HUDEP-2 (cell line): ENCODE measurements at regions not wholly inside any gene's neighbourhood (a gene's known extent, or its start where the extent isn't known, plus 50 kb on each side); places are given as distances from the start of the nearest gene placed in this dataset.

ENCODE experiments used
- DNase-seq, 76 experiments: peaks; one replicate each; lab custom pipeline; 2025; ENCODE audit not compliant: unreplicated experiment in 76 of 76; lab: John Stamatoyannopoulos, UW

GRCh38 chr2:57954020-57954419 is 92.6 kb upstream of the VRK2 start:
- no peak for DNase-seq

- DNase-seq: no peak
Observed at GRCh38 chr2:57957238-57957637, 89.4 kb upstream of the VRK2 start.

DNA sequence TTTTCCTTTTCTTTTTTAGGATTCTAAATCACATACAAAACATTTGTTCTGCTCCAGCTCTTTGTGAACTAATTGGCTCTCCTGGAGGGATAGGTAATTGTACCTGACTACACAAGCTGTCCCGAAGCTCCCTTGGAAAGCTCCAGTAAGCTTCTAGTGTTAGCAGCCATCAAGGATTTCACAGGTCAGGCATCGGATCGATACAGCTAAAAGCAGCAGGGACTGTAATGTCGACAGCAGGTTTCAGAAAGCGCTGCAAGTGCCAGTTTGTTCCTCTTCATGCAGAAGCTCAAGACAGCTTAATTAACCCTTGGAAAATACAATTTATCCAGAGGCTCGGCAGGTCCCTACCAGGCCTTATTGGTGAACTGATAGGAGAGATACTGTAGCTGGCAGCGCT is 87.2 kb upstream of the VRK2 start:
- DNase-seq: no peak

DNA sequence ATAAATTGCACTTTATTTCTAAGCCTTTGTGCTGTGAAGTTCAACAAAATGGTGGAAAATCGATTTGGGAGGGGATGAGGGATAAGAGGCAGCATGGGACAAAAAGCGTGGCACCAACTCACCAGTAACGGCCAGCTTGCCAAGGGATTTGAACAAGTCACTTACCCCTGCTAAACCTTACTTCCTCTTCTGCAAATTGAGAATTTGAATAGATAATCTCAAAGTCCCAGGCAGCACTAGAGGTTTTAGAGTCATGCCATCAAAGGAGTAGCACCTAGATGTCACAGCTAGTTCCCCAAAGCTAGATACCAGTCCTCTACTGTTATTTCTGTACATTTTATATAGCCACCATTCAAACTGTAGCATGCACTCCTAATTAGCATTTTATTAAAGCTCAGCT is 83.7 kb upstream of the VRK2 start:
- DNase-seq: peak in 8 of 76 experiments; percentile 4 to 36 (median 20)

DNA sequence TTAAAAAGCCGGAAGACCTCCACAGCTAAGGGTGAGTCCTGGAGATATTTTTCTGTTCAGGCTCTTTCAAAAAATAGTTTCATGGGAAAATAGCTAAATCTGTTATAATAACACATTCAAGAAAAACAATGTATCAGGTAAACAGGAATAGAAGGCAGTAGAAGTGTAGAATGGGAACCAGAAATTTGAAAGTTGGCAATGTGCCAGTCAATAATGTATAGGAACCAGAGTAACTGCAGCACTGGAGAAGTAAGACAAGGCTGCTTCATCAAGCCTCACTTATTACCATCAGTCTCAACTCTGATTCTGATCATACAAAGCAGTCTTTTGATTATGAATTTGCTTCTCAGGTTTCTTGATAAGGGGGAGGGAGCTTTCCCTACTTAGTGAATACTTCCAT is 81.4 kb upstream of the VRK2 start:
- no peak for DNase-seq

DNA sequence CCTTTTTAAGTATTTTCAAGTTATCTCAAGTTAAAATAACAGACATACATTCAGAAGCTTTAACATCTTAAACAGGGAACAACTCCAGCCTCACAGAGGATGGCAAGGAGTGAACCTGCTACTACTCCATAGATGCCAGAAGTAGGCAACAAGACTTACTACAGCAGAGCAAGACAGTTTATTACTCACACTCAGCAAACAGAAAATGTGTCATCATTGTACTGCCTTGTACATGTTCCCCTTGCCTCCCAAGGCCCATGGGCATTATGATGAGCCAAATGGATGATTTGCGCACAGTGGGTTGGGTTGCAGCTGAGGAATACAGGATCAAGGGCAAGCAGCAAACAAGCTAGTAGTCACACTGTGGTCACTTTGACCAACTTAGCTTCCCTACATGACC is 80.6 kb upstream of the VRK2 start:
- DNase-seq: no peak

DNA sequence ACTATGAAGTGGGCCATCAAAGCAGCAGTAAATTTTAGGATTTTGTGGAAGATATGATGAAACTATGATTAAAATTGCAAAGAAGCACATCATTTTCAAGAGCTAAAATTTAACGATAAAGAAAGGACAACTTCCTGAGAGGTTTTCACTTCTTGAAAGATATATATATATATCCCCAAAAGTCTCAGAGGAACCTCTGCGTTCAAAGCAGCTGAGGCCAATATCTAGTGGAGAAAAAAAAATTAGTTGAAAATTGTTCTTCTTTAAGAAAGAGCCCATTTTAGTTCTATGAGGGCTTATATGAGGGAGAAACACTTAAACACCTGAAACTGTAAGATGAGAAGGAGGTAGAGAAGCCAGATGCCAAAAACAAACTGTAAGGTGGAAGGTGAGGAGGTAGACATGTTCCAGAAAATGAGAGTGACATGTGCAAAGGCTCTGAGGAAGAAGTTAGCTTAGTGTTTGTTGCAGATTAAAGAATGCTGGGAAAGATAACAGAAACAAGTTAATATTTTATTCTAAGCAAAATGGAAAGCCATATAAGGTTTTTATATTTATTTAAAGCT is 72.9 kb upstream of the VRK2 start:
- no peak for DNase-seq

DNA sequence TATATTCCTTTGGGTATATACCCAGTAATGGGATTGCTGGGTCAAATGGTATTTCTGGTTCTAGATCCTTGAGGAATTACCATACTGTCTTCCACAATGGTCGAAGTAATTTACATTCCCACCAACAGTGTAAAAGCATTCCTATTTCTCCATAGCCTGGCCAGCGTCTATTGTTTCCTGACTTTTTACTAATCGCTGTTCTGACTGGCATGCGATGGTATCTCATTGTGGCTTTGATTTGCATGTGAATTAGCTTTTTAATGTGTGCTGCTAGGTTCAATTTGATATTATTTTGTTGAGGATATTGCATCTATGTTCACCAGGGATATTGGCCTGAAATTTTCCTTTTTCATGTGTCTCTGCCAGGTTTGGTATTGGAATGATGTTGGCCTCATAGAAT is 67.4 kb upstream of the VRK2 start:
- DNase-seq: no peak

GRCh38 chr2:57981083-57981768 is 65.4 kb upstream of the VRK2 start:
- no peak for DNase-seq

- DNase-seq: no peak
Observed at GRCh38 chr2:57987835-57988573, 58.6 kb upstream of the VRK2 start.

GRCh38 chr2:57990118-57990725 is 56.4 kb upstream of the VRK2 start:
- no peak for DNase-seq
